GOT3 (cell line): ENCODE measurements at regions not wholly inside any gene's neighbourhood (a gene's known extent, or its start where the extent isn't known, plus 50 kb on each side); places are given as distances from the start of the nearest gene placed in this dataset.

Source experiments
- DNase-seq: peaks from one replicate; lab custom pipeline; 2025; ENCODE audit warnings: mixed read lengths; lab: John Stamatoyannopoulos, UW

DNA sequence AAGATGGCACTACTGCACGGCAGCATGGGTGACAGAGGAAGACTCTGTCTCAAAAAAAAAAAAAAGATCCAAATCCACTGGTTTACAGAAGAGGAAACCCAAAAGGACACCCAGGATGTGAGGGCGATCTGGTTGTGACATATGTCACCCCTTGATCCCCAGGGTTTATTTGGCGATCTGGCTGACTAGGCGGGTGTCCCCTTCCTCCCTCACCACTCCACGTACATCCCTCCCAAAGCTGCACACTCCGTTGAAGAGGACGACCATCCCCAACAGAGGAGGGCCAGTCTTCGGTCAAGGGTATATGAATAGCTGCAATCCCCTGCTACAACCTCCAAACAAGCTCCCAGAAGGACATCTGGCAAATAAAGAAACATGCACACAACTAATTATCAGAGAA is 111.6 kb downstream of the HTR5A start:
- no peak for DNase-seq

- DNase-seq, result no peak
Measured at GRCh38 chr7:155182406-155182970, 112.4 kb downstream of the HTR5A start.

GRCh38 chr7:155183655-155184054 is 113.5 kb downstream of the HTR5A start:
- no peak for DNase-seq

DNA sequence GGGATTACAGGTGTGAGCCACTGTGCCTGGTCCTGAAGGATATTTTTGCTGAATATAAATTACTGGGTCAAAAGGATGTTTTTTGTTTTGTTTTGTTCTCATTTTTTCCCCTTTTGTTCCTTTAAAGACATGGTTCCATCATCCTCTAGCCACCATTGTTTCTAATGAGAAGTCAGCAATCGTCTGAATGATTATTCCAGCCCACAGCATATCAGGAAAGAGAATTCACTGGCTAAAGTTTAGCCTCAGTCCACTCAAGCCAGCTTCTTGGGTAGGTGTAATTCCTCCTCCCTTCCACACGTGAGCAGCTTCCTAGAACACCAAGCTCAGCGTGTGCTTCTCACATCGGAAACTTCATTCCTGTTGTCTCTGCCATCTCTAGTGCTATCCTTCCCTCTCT is 112.8 kb upstream of the INSIG1 start:
- no peak for DNase-seq

DNA sequence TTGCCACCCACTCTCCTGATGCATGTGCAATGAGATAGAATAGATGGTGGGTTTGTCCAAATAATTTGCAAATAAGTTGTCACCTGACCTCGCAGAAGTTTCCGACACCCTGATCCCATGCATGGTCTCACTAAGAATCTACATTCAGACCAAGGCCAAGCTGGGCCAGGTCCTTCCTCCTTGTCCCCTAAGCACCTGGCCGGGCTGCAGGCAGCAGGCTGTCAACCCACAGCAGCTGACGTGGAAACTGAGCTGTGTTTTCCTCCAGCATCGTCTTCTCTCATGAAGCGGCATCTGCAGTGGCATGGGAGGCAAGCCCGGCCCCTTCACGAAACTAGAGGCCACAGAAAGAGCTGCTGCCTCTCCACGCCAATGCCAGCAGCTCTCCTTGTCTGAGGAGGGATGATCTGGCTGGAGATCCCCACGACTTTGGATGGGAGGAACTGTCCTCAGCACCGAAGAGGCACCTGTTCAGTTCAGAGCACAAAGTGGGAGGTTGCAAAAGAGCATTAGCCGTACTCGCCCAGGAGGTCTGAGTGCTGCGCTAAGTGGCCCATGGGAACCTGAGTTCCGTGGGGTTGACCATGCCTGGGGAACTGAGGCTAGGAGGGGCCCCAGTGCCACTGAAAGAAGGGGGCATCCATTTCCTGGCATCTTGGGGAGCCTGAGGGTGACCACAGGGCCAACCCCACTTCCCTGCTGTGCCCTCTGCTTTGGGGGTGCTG is 110.5 kb upstream of the INSIG1 start:
- DNase-seq, result no peak

DNA sequence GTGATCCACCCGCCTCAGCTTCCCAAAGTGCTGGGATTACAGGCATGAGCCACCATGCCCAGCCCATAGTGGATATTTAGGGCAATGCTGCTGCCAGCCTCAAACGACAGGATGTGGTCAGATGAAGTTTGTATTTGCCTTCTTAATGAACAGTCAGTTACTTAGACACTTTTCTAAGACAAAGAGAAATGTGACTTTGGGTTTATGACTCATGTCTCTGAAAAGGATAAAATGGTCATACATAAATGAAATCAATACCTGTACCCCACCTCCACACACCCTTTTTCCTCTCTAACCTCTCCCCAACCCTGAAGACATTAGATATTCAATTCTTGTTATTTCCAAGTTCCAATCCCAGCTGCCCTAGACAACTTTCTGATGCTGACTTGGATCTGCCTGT is 109.3 kb upstream of the INSIG1 start:
- no peak for DNase-seq

DNA sequence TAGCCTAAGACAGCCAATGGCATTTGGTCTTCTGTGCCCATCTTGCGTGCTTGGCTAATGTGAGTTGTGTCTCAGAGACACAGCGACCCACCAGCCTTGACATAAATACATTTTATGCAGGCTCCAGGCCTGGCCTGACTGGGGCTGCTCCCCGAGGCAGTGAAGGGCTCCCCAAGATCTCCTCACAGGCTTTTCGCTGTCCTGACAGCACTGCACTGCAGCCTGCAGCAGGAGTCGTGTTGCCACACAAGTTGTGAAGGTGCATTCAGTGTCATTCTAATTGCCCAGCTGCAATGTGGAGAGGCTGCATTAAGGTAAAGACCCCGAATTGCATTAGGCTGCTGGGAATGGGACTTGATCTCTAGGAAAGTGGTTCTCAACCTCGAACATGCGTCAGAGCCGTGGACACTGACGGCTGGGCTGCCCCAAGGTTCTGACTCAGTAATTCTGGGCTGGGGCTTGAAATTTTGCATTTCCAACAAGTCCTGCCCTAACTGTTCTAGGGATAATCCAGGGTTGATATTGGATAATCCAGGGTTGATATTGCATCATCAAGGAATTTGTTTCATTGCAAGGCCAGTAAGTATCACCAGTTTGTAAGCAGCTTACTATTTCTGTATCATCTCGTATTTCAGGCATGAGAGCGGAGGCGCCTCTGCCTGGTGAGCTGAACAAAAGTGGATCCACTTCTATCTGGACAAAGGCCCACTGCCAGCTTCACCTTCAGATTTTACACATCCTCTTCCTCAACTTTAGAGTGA is 108.7 kb upstream of the INSIG1 start:
- no peak for DNase-seq

GRCh38 chr7:155189590-155189989 is 108.1 kb upstream of the INSIG1 start:
- no peak for DNase-seq

- DNase-seq, result peak; percentile 17
Measured at GRCh38 chr7:155190688-155191087, 107.0 kb upstream of the INSIG1 start.

DNA sequence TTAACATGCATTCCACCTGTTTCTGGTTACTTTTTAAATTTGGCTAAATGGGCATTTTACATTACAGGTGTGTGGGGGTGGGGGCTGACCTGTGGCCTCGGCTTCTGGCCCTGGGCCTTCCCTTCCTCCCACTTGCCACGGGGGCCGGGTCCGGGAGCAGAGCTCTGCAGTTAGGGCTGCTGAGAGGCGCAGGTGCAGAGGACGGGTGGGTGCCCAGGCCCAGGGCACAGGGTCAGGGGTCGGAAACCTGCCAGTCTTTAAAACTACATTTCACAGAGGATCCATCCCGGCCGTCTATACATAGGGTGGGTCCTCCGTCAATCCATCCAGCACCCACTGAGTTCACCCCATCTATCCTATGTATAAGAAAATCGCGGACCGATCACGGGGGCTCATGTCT is 106.5 kb upstream of the INSIG1 start:
- DNase-seq, result no peak

- DNase-seq, result no peak
Measured at GRCh38 chr7:155191901-155192478, 105.7 kb upstream of the INSIG1 start.

DNA sequence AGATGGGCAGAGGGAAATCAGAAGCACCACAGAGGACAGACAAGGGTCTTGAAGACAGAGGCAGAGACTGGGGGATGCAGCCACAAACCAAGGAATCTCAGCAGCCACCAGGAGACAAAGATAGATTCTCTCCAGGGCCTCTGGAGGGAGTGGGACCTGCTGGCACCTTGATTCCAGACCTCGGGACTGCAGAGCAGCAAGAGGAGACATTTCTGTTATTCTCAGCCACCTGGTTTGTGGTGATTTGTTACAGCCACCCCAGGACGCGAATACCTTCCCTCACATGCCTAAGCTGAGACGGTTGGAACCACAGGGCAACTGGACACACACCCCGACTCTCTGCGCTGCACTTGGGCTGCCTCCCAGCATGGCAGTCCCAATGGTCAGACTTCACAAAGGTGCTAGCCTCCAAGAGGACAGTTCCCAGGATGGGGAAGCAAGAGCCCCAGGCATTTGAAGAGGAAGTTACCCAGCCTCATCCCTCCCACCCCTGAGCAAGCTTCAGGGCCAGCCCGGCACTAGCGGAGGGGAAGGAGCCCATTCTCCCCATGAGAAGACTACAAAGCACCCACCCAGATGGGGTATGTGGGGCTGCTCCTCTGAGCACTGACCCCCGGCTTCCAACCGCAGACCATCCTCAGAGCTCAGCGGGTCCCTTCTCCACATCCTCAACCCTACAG is 104.6 kb upstream of the INSIG1 start:
- DNase-seq, result no peak

DNA sequence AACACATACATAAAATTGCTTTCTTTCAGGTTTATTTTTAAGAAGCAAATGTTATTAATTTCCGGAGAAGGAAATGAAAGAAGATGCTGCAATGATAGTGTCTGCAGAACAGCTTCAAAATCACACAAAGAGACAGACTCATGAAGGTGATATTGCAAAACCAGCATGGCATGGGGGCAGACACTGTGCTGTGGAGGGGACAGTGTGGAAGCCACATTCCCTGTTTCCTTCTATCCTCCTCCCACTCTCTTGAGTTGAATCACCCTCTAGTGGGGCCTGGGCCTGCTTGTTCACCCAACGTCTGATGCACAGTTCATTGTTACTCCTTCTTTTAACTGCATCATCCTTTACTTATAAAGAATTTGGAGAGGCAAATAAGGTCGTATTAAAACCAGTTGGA is 104.0 kb upstream of the INSIG1 start:
- DNase-seq, result no peak

DNA sequence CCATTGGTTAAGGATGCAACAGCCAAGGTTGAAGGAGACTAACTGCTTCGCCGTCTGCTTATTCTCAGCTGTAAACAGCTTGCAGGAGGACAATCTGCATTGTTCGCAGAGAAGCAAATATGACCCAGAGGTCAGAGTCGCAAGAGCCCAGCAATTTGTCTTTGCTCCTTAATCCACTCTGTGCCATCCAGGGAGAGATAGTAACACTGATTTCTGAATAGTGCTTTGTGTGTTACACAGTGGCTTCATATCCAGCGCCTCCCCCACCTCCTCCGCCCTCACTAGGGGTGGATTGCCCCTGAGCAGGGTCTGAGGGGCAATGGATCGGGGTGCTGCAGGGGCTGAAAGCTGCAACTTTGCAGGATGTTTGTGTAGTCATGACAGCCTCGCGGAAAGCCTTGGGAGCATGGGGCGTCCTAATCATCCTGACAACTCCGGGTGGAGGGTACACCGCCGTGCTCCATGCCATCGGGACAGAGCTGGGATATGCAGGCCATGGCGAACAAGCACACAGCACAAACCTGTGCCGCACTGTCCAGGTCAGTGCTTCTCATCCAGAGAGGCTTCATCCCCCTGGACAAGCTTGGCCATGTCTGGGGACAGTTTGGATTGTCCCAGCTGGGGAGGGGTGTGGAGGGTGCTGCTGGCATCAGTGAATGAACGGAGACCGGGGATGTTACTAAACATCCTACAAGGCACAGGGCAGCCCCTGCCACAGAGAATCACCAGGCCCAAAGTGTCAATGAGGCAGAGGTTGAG is 103.1 kb upstream of the INSIG1 start:
- DNase-seq, result no peak

DNA sequence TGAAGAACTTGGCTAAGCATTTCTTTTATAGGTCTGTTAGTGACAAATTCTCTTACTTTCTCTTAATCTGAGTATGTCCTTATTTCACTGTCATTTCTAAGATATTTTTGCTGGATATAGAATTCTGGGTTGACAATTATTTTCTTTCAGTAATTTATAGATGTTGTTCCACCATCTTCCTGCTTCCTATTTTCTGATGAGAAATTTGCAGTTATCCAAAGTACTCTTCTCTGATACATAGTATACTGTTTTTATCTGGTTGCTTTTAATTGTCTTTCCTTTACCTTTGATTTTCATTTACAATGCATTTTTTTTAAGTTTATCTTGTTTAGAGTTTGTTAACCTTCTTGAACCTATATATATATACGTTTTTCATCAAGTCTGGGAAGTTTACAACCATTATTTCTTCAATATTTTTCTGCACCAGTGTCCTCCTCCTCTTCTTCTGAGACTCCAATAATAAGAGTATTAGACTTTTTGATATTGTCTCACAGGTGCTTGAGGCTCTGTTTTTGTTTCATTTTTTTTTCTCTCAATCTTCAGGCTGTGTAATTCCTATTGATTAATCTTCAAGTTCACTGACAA is 101.6 kb upstream of the INSIG1 start:
- DNase-seq, result no peak

DNA sequence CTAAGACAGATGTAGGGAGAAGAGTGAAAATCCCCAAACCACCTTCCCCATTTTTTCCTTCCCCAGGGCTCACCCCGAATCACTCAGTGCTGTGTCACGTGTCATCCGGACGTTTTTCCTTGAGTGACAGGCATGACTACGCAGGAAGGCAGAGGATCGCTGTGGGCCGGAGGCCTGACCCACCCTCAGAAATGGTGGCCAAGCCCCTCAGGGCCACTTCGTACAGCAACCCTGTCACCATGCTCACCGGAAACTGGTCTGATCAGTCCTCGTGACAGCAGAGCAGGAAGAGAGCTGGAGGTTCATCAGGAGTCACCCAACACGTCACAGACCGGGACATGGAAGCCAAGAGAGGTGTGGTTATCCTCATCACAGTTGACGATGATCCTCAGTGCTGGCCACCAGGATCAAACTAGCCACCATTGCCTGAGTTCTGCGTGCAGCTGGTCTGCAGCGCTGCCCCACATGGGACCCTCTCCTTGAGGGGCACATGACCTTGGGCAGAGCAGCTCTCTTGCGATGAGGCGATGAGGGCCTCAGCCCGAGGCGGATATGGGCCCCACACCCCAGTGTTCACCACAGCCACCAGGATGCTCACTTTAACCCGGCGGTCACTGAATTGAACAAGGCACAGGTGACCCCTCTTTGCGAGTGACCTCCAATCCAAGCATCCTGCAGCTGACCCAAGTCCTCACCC is 99.3 kb upstream of the INSIG1 start:
- DNase-seq, result no peak

GRCh38 chr7:155198901-155199845 is 98.5 kb upstream of the INSIG1 start:
- no peak for DNase-seq

DNA sequence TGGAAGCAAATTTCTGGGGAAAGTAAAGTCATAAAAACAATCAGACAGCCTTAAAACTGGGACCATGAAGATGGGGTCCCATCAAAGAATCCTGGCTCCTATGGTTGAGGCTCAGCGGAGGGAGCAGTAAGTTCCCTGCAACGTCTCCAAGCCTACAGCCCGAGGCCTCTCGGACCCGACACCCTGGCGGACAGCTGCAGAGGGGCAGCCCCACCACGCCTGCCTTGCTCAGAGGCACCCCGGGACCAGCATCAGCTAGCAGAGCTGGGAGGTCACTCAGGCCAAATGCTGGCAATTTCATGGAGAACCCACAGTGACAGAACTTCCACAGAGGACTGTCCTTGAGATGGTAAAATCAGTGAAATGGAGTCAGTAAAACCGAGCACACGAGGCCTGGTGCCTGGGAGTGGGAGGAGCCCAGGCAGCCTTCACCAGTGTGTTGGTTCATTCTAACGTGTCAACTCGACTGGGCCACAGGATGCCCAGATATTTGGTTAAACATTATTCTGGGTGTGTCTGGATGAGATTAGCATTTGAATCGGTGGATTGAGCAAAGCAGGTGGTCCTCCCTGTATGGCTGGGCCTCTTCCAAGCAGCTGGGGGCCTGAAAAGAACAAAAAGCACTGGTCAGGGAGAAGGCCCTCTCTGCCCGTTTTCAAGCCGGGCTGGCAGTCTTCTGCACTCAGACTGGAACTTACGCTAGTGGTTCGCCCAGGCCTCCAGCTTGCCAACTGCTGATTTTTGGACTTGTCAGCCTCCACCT is 96.2 kb upstream of the INSIG1 start:
- DNase-seq, result no peak
